OCI-LY1 (cell line): ENCODE measurements at regions not wholly inside any gene's neighbourhood (a gene's known extent, or its start where the extent isn't known, plus 50 kb on each side); places are given as distances from the start of the nearest gene placed in this dataset.

Experiments
- H2AFZ ChIP-seq: fragments of 200-600 bp; sonication (generic), shearing (Covaris generic); 2 replicates; pipeline ENCODE4 v1.6.0; 2014; ENCODE audit warnings: antibody characterized with exemption, mild to moderate bottlenecking, low read length
- H3F3A ChIP-seq: fragments of 200-600 bp; sonication (generic), shearing (Covaris generic); 2 replicates; pipeline ENCODE4 v1.6.0; 2014; ENCODE audit warnings: mild to moderate bottlenecking, antibody characterized with exemption, low read length, moderate library complexity; ENCODE audit not compliant: insufficient read depth
- H3K27ac ChIP-seq: fragments of 200-600 bp; sonication (generic); 2 replicates; pipeline ENCODE4 v1.5.1; 2014; ENCODE audit warnings: low read length, mixed run types, mild to moderate bottlenecking, low read depth; ENCODE audit not compliant: poor library complexity, severe bottlenecking
- H3K27me3 ChIP-seq: fragments of 200-600 bp; sonication (generic); 2 replicates; pipeline ENCODE4 v1.6.0; 2014; ENCODE audit warnings: antibody characterized with exemption, mild to moderate bottlenecking, low read length, moderate library complexity; ENCODE audit not compliant: insufficient read depth
- H3K36me3 ChIP-seq: fragments of 200-600 bp; sonication (generic); 2 replicates; pipeline ENCODE4 v1.6.1; 2014; ENCODE audit warnings: mild to moderate bottlenecking, antibody characterized with exemption, low read length, moderate library complexity, mixed read lengths; ENCODE audit not compliant: insufficient read depth
- H3K4me1 ChIP-seq: fragments of 200-600 bp; sonication (generic); 2 replicates; pipeline ENCODE4 v1.5.1; 2014; ENCODE audit warnings: mild to moderate bottlenecking, low read length, moderate library complexity; ENCODE audit not compliant: insufficient read depth, severe bottlenecking
- H3K4me2 ChIP-seq: fragments of 200-600 bp; sonication (generic), shearing (Covaris generic); 2 replicates; pipeline ENCODE4 v1.6.1; 2014; ENCODE audit warnings: low read length
- H3K4me3 ChIP-seq: fragments of 200-600 bp; sonication (generic); 2 replicates; pipeline ENCODE4 v1.5.1; 2014; ENCODE audit warnings: low read length, low read depth, mild to moderate bottlenecking, mixed read lengths; ENCODE audit not compliant: poor library complexity, severe bottlenecking
- H3K79me2 ChIP-seq: fragments of 200-600 bp; shearing (Covaris generic); 2 replicates; pipeline ENCODE4 v1.6.1; 2016; ENCODE audit warnings: mixed run types, low read length, mixed read lengths; ENCODE audit not compliant: insufficient read depth
- H3K9ac ChIP-seq: fragments of 200-600 bp; sonication (generic), shearing (Covaris generic); 2 replicates; pipeline ENCODE4 v1.6.1; 2014; ENCODE audit warnings: mild to moderate bottlenecking, low read length, mixed read lengths
- H3K9me2 ChIP-seq: fragments of 200-600 bp; sonication (generic), shearing (Covaris generic); 2 replicates; pipeline ENCODE4 v1.6.1; 2014; ENCODE audit warnings: low read depth, mild to moderate bottlenecking, low read length, mixed read lengths
- H3K9me3 ChIP-seq: fragments of 200-600 bp; shearing (Covaris generic); 2 replicates; pipeline ENCODE4 v1.6.1; 2014; ENCODE audit warnings: low read length, mixed read lengths
- H4K20me1 ChIP-seq: fragments of 200-600 bp; sonication (generic), shearing (Covaris generic); 2 replicates; pipeline ENCODE4 v1.6.0; 2016; ENCODE audit warnings: mild to moderate bottlenecking, low read length; ENCODE audit not compliant: insufficient read depth
- EZH2 ChIP-seq: fragments of 200-600 bp; sonication (generic), shearing (Covaris generic); IDR thresholded peaks from 2 replicates; pipeline ENCODE4 v1.8.0; 2017; ENCODE audit warnings: borderline replicate concordance, mixed run types, mild to moderate bottlenecking, antibody characterized with exemption, low read length, moderate library complexity, mixed read lengths
- TF ChIP-seq, protein P1 (sequence below): fragments of 200-600 bp; sonication (generic), shearing (Covaris generic); IDR thresholded peaks from 2 replicates; pipeline ENCODE4 v1.5.1; 2017; ENCODE audit warnings: mild to moderate bottlenecking, antibody characterized with exemption, low read length, moderate library complexity, mixed read lengths

GRCh38 chr15:60095711-60096110 is 91.6 kb downstream of the FOXB1 start:
- H3K9me2 ChIP-seq, result no peaks in the 10 kb centered on the region
- TF ChIP-seq, protein P1, sequence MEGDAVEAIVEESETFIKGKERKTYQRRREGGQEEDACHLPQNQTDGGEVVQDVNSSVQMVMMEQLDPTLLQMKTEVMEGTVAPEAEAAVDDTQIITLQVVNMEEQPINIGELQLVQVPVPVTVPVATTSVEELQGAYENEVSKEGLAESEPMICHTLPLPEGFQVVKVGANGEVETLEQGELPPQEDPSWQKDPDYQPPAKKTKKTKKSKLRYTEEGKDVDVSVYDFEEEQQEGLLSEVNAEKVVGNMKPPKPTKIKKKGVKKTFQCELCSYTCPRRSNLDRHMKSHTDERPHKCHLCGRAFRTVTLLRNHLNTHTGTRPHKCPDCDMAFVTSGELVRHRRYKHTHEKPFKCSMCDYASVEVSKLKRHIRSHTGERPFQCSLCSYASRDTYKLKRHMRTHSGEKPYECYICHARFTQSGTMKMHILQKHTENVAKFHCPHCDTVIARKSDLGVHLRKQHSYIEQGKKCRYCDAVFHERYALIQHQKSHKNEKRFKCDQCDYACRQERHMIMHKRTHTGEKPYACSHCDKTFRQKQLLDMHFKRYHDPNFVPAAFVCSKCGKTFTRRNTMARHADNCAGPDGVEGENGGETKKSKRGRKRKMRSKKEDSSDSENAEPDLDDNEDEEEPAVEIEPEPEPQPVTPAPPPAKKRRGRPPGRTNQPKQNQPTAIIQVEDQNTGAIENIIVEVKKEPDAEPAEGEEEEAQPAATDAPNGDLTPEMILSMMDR, result no peak
- no peak for TF ChIP-seq EZH2

GRCh38 chr15:60096157-60096556 is 92.0 kb downstream of the FOXB1 start:
- Histone ChIP-seq H3K36me3 (no peaks in the 10 kb centered on the region), H3K4me3 (no peak overlapping the region), H3K4me2 (no peak overlapping the region), H3F3A (no peaks in the 10 kb centered on the region), H3K27me3 (0 out of 2 replicates have a peak, but pooled peaks cover under 1% of the 10 kb centered on the region), H2AFZ (no peak overlapping the region), H3K4me1 (no peaks in the 10 kb centered on the region), H3K9me3 (no peaks in the 10 kb centered on the region), H3K27ac (no peak overlapping the region), H3K9me2 (no peaks in the 10 kb centered on the region), H3K9ac (no peak overlapping the region), H3K79me2 (no peaks in the 10 kb centered on the region), H4K20me1 (no peaks in the 10 kb centered on the region)
- TF ChIP-seq, protein P1, result no peak
- no peak for TF ChIP-seq EZH2

More at GRCh38 chr15:60095711-60096110, 91.6 kb downstream of the FOXB1 start:
- H3K4me2 ChIP-seq, result no peak overlapping the region
- no peak overlapping the region for H2AFZ ChIP-seq
- H3K4me3 ChIP-seq, result no peak overlapping the region
- no peaks in the 10 kb centered on the region for H3K36me3 ChIP-seq
- H3K27me3 ChIP-seq, result no peaks in the 10 kb centered on the region
- no peak overlapping the region for H3K27ac ChIP-seq
- H3K79me2 ChIP-seq, result no peaks in the 10 kb centered on the region
- H3F3A ChIP-seq, result no peaks in the 10 kb centered on the region
- no peaks in the 10 kb centered on the region for H3K9me3 ChIP-seq
- H3K4me1 ChIP-seq, result no peaks in the 10 kb centered on the region
- no peaks in the 10 kb centered on the region for H4K20me1 ChIP-seq
- no peak overlapping the region for H3K9ac ChIP-seq

- Histone ChIP-seq H3K9ac (no peak overlapping the region), H3F3A (no peaks in the 10 kb centered on the region), H3K79me2 (no peaks in the 10 kb centered on the region), H4K20me1 (no peaks in the 10 kb centered on the region), H3K27me3 (0 out of 2 replicates have a peak, but pooled peaks cover 3% of the 10 kb centered on the region), H3K4me1 (no peaks in the 10 kb centered on the region), H3K9me3 (no peaks in the 10 kb centered on the region), H3K4me2 (no peak overlapping the region), H3K27ac (no peak overlapping the region), H3K4me3 (no peak overlapping the region), H3K9me2 (no peaks in the 10 kb centered on the region), H3K36me3 (no peaks in the 10 kb centered on the region), H2AFZ (no peak overlapping the region)
- TF ChIP-seq, protein P1, result no peak
- no peak for TF ChIP-seq EZH2
These were observed 97.3 kb downstream of the FOXB1 start for GRCh38 chr15:60101416-60101815.
